H9 (cell line): ENCODE measurements at regions not wholly inside any gene's neighbourhood (a gene's known extent, or its start where the extent isn't known, plus 50 kb on each side); places are given as distances from the start of the nearest gene placed in this dataset.

Source experiments
- DNase-seq: peaks from one replicate; pipeline ENCODE4 v3.0.0-alpha.2; 2017
- H2AFZ ChIP-seq: one replicate; pipeline ENCODE4 v1.6.1; 2013; ENCODE audit warnings: mild to moderate bottlenecking, low read length, control low read depth, moderate library complexity
- H2AK5ac ChIP-seq: 2 replicates; pipeline ENCODE4 v1.6.1; 2013; ENCODE audit warnings: low read length, control low read depth, mixed read lengths; ENCODE audit not compliant: insufficient read length
- H2BK120ac ChIP-seq: one replicate; pipeline ENCODE4 v1.6.1; 2013; ENCODE audit warnings: low read depth, mild to moderate bottlenecking, low read length, control low read depth, inconsistent platforms; ENCODE audit not compliant: poor library complexity, severe bottlenecking
- H2BK12ac ChIP-seq: 2 replicates; pipeline ENCODE4 v1.6.1; 2013; ENCODE audit warnings: low read length, control low read depth, mixed read lengths, low read depth; ENCODE audit not compliant: insufficient read length
- H2BK15ac ChIP-seq: 2 replicates; pipeline ENCODE4 v1.6.1; 2013; ENCODE audit warnings: low read depth, low read length, control low read depth
- H2BK20ac ChIP-seq: one replicate; pipeline ENCODE4 v1.6.1; 2013; ENCODE audit warnings: low read depth, mild to moderate bottlenecking, low read length, control low read depth, inconsistent platforms; ENCODE audit not compliant: poor library complexity, severe bottlenecking
- H2BK5ac ChIP-seq: 2 replicates; pipeline ENCODE4 v1.6.1; 2013; ENCODE audit warnings: low read length, control low read depth, mixed read lengths; ENCODE audit not compliant: insufficient read length
- H3K14ac ChIP-seq: 2 replicates; pipeline ENCODE4 v1.6.1; 2013; ENCODE audit warnings: low read length, control low read depth; ENCODE audit not compliant: insufficient read depth
- H3K18ac ChIP-seq: 2 replicates; pipeline ENCODE4 v1.6.1; 2013; ENCODE audit warnings: low read depth, mild to moderate bottlenecking, mixed read lengths, low read length, control low read depth; ENCODE audit not compliant: insufficient read length
- H3K23ac ChIP-seq: 2 replicates; pipeline ENCODE4 v1.6.1; 2013; ENCODE audit warnings: low read length, control low read depth, mixed read lengths, low read depth; ENCODE audit not compliant: insufficient read length
- H3K23me2 ChIP-seq: 2 replicates; pipeline ENCODE4 v1.6.1; 2013; ENCODE audit warnings: low read depth, mild to moderate bottlenecking, mixed read lengths, low read length, control low read depth; ENCODE audit not compliant: insufficient read length, poor library complexity, severe bottlenecking
- H3K27ac ChIP-seq: 2 replicates; pipeline ENCODE4 v1.5.1; 2013; ENCODE audit warnings: low read length, control low read depth, mixed read lengths, low read depth; ENCODE audit not compliant: insufficient read length
- H3K27me3 ChIP-seq: 2 replicates; pipeline ENCODE4 v1.6.1; 2013; ENCODE audit warnings: low read length, control low read depth, inconsistent platforms; ENCODE audit not compliant: insufficient read depth
- H3K4ac ChIP-seq: 2 replicates; pipeline ENCODE4 v1.6.1; 2013; ENCODE audit warnings: low read depth, mild to moderate bottlenecking, control low read depth, inconsistent platforms, low read length, moderate library complexity
- H3K4me1 ChIP-seq: 2 replicates; pipeline ENCODE4 v1.6.1; 2013; ENCODE audit warnings: low read length, control low read depth, inconsistent platforms; ENCODE audit not compliant: insufficient read depth
- H3K4me2 ChIP-seq: 2 replicates; pipeline ENCODE4 v1.6.1; 2013; ENCODE audit warnings: low read length, control low read depth, mixed read lengths; ENCODE audit not compliant: insufficient read length, insufficient read depth
- H3K56ac ChIP-seq: 2 replicates; pipeline ENCODE4 v1.6.1; 2013; ENCODE audit warnings: low read depth, mild to moderate bottlenecking, mixed read lengths, low read length, control low read depth; ENCODE audit not compliant: insufficient read length
- H3K79me1 ChIP-seq: 2 replicates; pipeline ENCODE4 v1.6.1; 2013; ENCODE audit warnings: low read depth, mild to moderate bottlenecking, moderate library complexity, low read length, control low read depth, inconsistent platforms; ENCODE audit not compliant: insufficient read depth, poor library complexity, severe bottlenecking
- H3K79me2 ChIP-seq: 2 replicates; pipeline ENCODE4 v1.6.1; 2013; ENCODE audit warnings: low read length, control low read depth, inconsistent platforms; ENCODE audit not compliant: insufficient read depth
- H3K9ac ChIP-seq: 2 replicates; pipeline ENCODE4 v1.6.1; 2013; ENCODE audit warnings: low read length, control low read depth, mixed read lengths; ENCODE audit not compliant: insufficient read length; ENCODE audit errors: extremely low read depth
- H3K9me3 ChIP-seq: one replicate; pipeline ENCODE4 v1.6.1; 2013; ENCODE audit warnings: low read depth, low read length, inconsistent platforms; ENCODE audit not compliant: control insufficient read depth
- H3T11ph ChIP-seq: one replicate; pipeline ENCODE4 v1.6.1; 2013; ENCODE audit warnings: mild to moderate bottlenecking, low read length, control low read depth, inconsistent platforms
- H4K20me1 ChIP-seq: one replicate; pipeline ENCODE4 v1.6.1; 2013; ENCODE audit not compliant: control insufficient read depth, insufficient read length, insufficient read depth
- H4K5ac ChIP-seq: 2 replicates; pipeline ENCODE4 v1.6.1; 2013; ENCODE audit warnings: low read depth, mild to moderate bottlenecking, mixed read lengths, low read length, control low read depth; ENCODE audit not compliant: insufficient read length
- H4K8ac ChIP-seq: replicated peaks from 2 replicates; pipeline ENCODE4 v1.6.1; 2013; ENCODE audit warnings: low read length, control low read depth, mixed read lengths, low read depth; ENCODE audit not compliant: insufficient read length
- H4K91ac ChIP-seq: 2 replicates; pipeline ENCODE4 v1.6.1; 2013; ENCODE audit warnings: low read depth, mild to moderate bottlenecking, moderate library complexity, mixed read lengths, low read length, control low read depth; ENCODE audit not compliant: insufficient read length
- H3K27ac Mint-ChIP-seq, 3 experiments: 2 replicates in 2 of 3; 3 replicates in 1 of 3; pipeline ENCODE4 v1.8.0; 2020 to 2021; ENCODE audit warnings: mixed read lengths in 3 of 3, mild to moderate bottlenecking in 1 of 3, moderate library complexity in 1 of 3
- H3K27me3 Mint-ChIP-seq: 2 replicates; pipeline ENCODE4 v1.8.0; 2021; ENCODE audit warnings: low read depth, mild to moderate bottlenecking, moderate library complexity, mixed read lengths
- H3K36me3 Mint-ChIP-seq, 3 experiments: 2 replicates in 2 of 3; 3 replicates in 1 of 3; pipeline ENCODE4 v1.8.0; 2020 to 2021; ENCODE audit warnings: low read depth in 3 of 3, mixed read lengths in 3 of 3; ENCODE audit not compliant: insufficient read depth in 1 of 3
- H3K4me1 Mint-ChIP-seq, 2 experiments: 2 replicates each; pipeline ENCODE4 v1.8.0; 2020; ENCODE audit warnings: mixed read lengths in 2 of 2
- H3K4me3 Mint-ChIP-seq, 2 experiments: 2 replicates in 1 of 2; 3 replicates in 1 of 2; pipeline ENCODE4 v1.8.0; 2020 to 2021; ENCODE audit warnings: mild to moderate bottlenecking in 2 of 2, mixed read lengths in 2 of 2, moderate library complexity in 1 of 2
- H3K9me3 Mint-ChIP-seq, 2 experiments: 2 replicates in 1 of 2; 3 replicates in 1 of 2; pipeline ENCODE4 v1.8.0; 2020; ENCODE audit warnings: mild to moderate bottlenecking in 2 of 2, mixed read lengths in 2 of 2, moderate library complexity in 1 of 2
- CTCF ChIP-seq: fragments of 200-600 bp; sonication (generic); conservative IDR thresholded peaks from 3 replicates; pipeline ENCODE4 v1.8.0; 2021; ENCODE audit warnings: antibody characterized with exemption, mild to moderate bottlenecking
- WGBS: extraction: QIAGEN DNeasy Blood & Tissue Kit; methylation state at CpG from one replicate; pipeline ENCODE4 v1.1.7; 2013; ENCODE audit warnings: missing lambda C conversion rate, low lambda C conversion rate, mixed read lengths; ENCODE audit not compliant: insufficient read length; ENCODE audit errors: extremely low coverage; 5-methylcytosine and 5-hydroxymethylcytosine counted together

GRCh38 chr5:91263898-91264297 is 119.2 kb downstream of the ARRDC3 start:
- H3K4ac ChIP-seq: no peak overlapping the region
- Mint-ChIP-seq H3K27me3 (no peaks in the 10 kb centered on the region), H3K4me3 (no peak overlapping the region), H3K27ac (no peak overlapping the region), H3K36me3 (no peaks in the 10 kb centered on the region), H3K9me3 (no peaks in the 10 kb centered on the region), H3K4me1 (peaks cover 5 to 8% of the 10 kb centered on the region in 2 experiments)
- no peaks in the 10 kb centered on the region for H4K20me1 ChIP-seq
- no peak overlapping the region for H2BK5ac ChIP-seq
- no peaks in the 10 kb centered on the region for H3K4me1 ChIP-seq
- no CpG with 5 or more reads among the region's 5 CpGs for WGBS
- no peak overlapping the region for H3K14ac ChIP-seq
- H2BK120ac ChIP-seq: no peak overlapping the region
- H3K27me3 ChIP-seq: no peaks in the 10 kb centered on the region
- no peak overlapping the region for H4K8ac ChIP-seq
- H2BK12ac ChIP-seq: no peak overlapping the region
- H3K23me2 ChIP-seq: no peaks in the 10 kb centered on the region
- no peak overlapping the region for H2BK15ac ChIP-seq
- no peak overlapping the region for H3T11ph ChIP-seq
- H3K79me1 ChIP-seq: no peaks in the 10 kb centered on the region
- H3K9me3 ChIP-seq: no peaks in the 10 kb centered on the region
- H3K18ac ChIP-seq: no peak overlapping the region
- H3K79me2 ChIP-seq: no peaks in the 10 kb centered on the region
- H3K4me2 ChIP-seq: no peak overlapping the region
- H2AK5ac ChIP-seq: no peak overlapping the region
- H2BK20ac ChIP-seq: no peak overlapping the region
- H3K27ac ChIP-seq: no peak overlapping the region
- no peak overlapping the region for H3K9ac ChIP-seq
- no peak for TF ChIP-seq CTCF
- no peak overlapping the region for H3K23ac ChIP-seq
- H2AFZ ChIP-seq: no peak overlapping the region
- no peak overlapping the region for H4K5ac ChIP-seq
- no peak for DNase-seq
- H4K91ac ChIP-seq: no peak overlapping the region
- H3K56ac ChIP-seq: no peak overlapping the region
